ENCODE measurements at regions not wholly inside any gene's neighbourhood (a gene's known extent, or its start where the extent isn't known, plus 50 kb on each side); places are given as distances from the start of the nearest gene placed in this dataset.

GRCh38 chr5:57710126-57710525, 227.5 kb upstream of the ACTBL2 start:
- Histone ChIP-seq H3K27ac (no peak overlapping the region), H3K4me1 (no peaks in the 10 kb centered on the region), H3K9me3 (peaks cover 0 to 4% of the 10 kb centered on the region in 2 donors), H3K36me3 (no peaks in the 10 kb centered on the region), H3K4me3 (no peak overlapping the region), H3K27me3 (no peaks in the 10 kb centered on the region)
- DNase-seq (ENCODE audit: low spot score), result no peak
- TF ChIP-seq, protein P1, sequence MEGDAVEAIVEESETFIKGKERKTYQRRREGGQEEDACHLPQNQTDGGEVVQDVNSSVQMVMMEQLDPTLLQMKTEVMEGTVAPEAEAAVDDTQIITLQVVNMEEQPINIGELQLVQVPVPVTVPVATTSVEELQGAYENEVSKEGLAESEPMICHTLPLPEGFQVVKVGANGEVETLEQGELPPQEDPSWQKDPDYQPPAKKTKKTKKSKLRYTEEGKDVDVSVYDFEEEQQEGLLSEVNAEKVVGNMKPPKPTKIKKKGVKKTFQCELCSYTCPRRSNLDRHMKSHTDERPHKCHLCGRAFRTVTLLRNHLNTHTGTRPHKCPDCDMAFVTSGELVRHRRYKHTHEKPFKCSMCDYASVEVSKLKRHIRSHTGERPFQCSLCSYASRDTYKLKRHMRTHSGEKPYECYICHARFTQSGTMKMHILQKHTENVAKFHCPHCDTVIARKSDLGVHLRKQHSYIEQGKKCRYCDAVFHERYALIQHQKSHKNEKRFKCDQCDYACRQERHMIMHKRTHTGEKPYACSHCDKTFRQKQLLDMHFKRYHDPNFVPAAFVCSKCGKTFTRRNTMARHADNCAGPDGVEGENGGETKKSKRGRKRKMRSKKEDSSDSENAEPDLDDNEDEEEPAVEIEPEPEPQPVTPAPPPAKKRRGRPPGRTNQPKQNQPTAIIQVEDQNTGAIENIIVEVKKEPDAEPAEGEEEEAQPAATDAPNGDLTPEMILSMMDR (IDR thresholded peaks at IDR 0.05), result no peak

DNA sequence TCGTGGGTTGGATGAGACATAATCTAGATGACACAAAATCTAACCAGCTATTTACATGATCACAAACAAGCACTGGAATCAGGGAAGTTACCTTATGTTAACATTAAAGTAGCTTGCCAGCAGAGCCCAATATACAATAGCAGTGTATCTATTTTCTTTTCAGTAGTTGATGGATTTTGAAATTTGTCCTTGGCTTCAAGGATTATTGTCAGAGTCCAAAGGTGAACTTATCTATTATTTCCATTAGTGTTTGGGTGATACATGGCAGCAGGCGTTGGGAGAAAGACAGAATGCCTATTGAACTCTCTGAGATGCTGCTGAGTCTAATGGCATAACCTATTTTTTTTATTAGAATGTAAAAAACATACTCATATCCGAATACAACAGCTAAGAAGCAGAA, 223.2 kb upstream of the ACTBL2 start:
- Histone ChIP-seq H3K27ac (no peak overlapping the region), H3K9me3 (peaks cover 0 to 4% of the 10 kb centered on the region in 2 donors), H3K4me1 (no peaks in the 10 kb centered on the region), H3K27me3 (no peaks in the 10 kb centered on the region), H3K4me3 (no peak overlapping the region), H3K36me3 (no peaks in the 10 kb centered on the region)
- DNase-seq (ENCODE audit: low spot score), result no peak
- TF ChIP-seq, protein P1 (IDR thresholded peaks at IDR 0.05), result no peak

- Histone ChIP-seq H3K27me3 (no peaks in the 10 kb centered on the region), H3K36me3 (no peaks in the 10 kb centered on the region), H3K4me3 (no peak overlapping the region), H3K4me1 (peaks cover 0 to 11% of the 10 kb centered on the region in 2 donors), H3K9me3 (no peaks in the 10 kb centered on the region), H3K27ac (no peak overlapping the region)
- TF ChIP-seq, protein P1 (IDR thresholded peaks at IDR 0.05), result no peak
- DNase-seq (ENCODE audit: low spot score), result no peak
These were observed 221.1 kb upstream of the ACTBL2 start for GRCh38 chr5:57703721-57704120.

DNA sequence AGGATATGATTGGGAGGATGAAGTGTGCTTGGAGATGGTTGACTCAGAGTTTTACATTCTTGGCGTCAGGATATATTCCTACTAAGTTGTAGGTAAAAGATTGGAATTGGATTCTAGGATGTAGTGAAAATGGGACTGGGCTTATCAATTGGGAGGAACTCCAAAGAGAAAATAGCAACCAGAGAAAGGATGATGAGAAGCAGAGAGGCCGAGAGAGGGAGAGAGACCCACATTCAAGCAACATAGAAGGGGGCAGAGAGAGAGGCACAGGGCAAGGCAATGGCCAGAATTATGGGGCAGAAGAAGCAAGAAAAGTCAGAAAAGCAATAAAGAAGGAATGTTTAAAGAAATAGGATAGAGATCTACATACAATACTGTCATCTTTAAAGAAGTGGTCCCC, 217.9 kb upstream of the ACTBL2 start:
- DNase-seq (ENCODE audit: low spot score), result no peak
- Histone ChIP-seq H3K4me1 (peaks cover 0 to 42% of the 10 kb centered on the region in 2 donors), H3K9me3 (no peaks in the 10 kb centered on the region), H3K27ac (peak overlapping the region; percentile 64 to 85), H3K36me3 (no peaks in the 10 kb centered on the region), H3K27me3 (no peaks in the 10 kb centered on the region), H3K4me3 (no peak overlapping the region)
- TF ChIP-seq, protein P1 (IDR thresholded peaks at IDR 0.05), result no peak

DNA sequence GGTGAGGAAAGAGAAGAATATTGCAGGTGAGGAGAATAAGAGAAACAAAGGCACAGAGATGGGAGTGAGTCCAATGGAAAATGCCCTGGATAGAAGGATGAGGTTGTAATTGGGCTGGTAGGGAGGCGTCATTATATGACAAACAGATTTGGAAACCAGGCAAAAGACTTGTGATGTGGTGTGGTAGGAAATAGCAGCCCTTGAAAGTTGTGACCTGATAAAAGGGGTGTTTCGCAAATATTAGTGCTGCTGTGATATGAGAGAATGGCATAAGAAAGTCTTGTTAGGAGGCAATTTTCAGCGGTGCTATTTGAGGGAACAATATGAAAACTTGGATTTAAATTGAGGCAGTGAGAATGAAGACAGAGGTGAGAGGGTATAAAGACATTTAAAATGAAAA, 217.5 kb upstream of the ACTBL2 start:
- H3K27me3 ChIP-seq, result no peaks in the 10 kb centered on the region
- no peak for DNase-seq (ENCODE audit: low spot score)
- no peaks in the 10 kb centered on the region for H3K36me3 ChIP-seq
- no peak overlapping the region for H3K4me3 ChIP-seq
- TF ChIP-seq, protein P1 (IDR thresholded peaks at IDR 0.05), result no peak
- H3K4me1 ChIP-seq, result peaks cover 0 to 46% of the 10 kb centered on the region in 2 donors
- H3K27ac ChIP-seq, result peak overlapping the region; percentile 81 to 85
- no peaks in the 10 kb centered on the region for H3K9me3 ChIP-seq

DNA sequence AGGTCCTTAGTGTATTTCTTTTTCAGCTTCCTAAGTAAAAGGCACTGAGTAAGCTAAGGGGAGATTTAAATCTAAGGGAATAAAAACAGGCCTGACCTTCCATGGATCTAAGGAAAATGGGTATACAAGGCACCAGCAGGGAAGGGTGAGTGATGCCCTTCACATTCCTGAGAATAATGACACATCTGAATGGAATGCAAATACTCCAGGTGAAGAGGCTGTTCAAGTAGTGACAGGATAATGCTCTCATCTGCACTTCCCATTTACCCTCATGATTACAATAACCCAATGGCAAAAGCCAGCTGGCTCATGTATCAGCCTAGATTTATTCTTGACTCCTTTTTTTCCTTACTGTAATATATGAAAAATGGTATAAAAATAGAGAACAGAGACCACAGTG, 216.2 kb upstream of the ACTBL2 start:
- peak overlapping the region; percentile 81 to 85 for H3K27ac ChIP-seq
- H3K9me3 ChIP-seq, result no peaks in the 10 kb centered on the region
- TF ChIP-seq, protein P1 (IDR thresholded peaks at IDR 0.05), result no peak
- no peaks in the 10 kb centered on the region for H3K27me3 ChIP-seq
- H3K4me3 ChIP-seq, result no peak overlapping the region
- DNase-seq (ENCODE audit: low spot score), result no peak
- no peaks in the 10 kb centered on the region for H3K36me3 ChIP-seq
- peaks cover 0 to 52% of the 10 kb centered on the region in 2 donors for H3K4me1 ChIP-seq
